DOHH2 (cell line): ENCODE measurements at regions not wholly inside any gene's neighbourhood (a gene's known extent, or its start where the extent isn't known, plus 50 kb on each side); places are given as distances from the start of the nearest gene placed in this dataset.

Experiments
- H3F3A ChIP-seq: fragments of 200-600 bp; sonication (generic), shearing (Covaris generic); 2 replicates; pipeline ENCODE4 v1.6.0; 2016; ENCODE audit warnings: antibody characterized with exemption, mild to moderate bottlenecking; ENCODE audit not compliant: control insufficient read depth, insufficient read depth
- H3K27ac ChIP-seq: fragments of 200-600 bp; sonication (generic); 2 replicates; pipeline ENCODE4 v1.5.1; 2014; ENCODE audit warnings: low read depth, mild to moderate bottlenecking, low read length, moderate library complexity
- H3K27me3 ChIP-seq: fragments of 200-600 bp; sonication (generic); 2 replicates; pipeline ENCODE4 v1.6.1; 2014; ENCODE audit warnings: mild to moderate bottlenecking, low read length, mixed read lengths; ENCODE audit not compliant: control insufficient read depth
- H3K36me3 ChIP-seq: fragments of 200-600 bp; sonication (generic); 2 replicates; pipeline ENCODE4 v1.6.1; 2014; ENCODE audit warnings: mild to moderate bottlenecking, low read length, moderate library complexity, mixed read lengths; ENCODE audit not compliant: control insufficient read depth
- H3K4me1 ChIP-seq: fragments of 200-600 bp; sonication (generic); 2 replicates; pipeline ENCODE4 v1.6.1; 2014; ENCODE audit warnings: mild to moderate bottlenecking, low read length, mixed read lengths; ENCODE audit not compliant: control insufficient read depth
- H3K4me2 ChIP-seq: fragments of 200-600 bp; sonication (generic); 2 replicates; pipeline ENCODE4 v1.6.0; 2014; ENCODE audit warnings: mild to moderate bottlenecking, low read length, moderate library complexity
- H3K4me3 ChIP-seq: fragments of 200-600 bp; sonication (generic); 2 replicates; pipeline ENCODE4 v1.5.1; 2014; ENCODE audit warnings: mild to moderate bottlenecking, low read length, mixed read lengths
- H3K79me2 ChIP-seq: fragments of 200-600 bp; sonication (generic); 2 replicates; pipeline ENCODE4 v1.6.1; 2014; ENCODE audit warnings: mild to moderate bottlenecking, low read length, mixed read lengths; ENCODE audit not compliant: control insufficient read depth
- H3K9me2 ChIP-seq: fragments of 200-600 bp; sonication (generic); replicated peaks from 2 replicates; pipeline ENCODE4 v1.6.1; 2014; ENCODE audit warnings: mild to moderate bottlenecking, low read length, mixed read lengths; ENCODE audit not compliant: control insufficient read depth
- H3K9me3 ChIP-seq: fragments of 200-600 bp; sonication (generic); 2 replicates; pipeline ENCODE4 v1.6.1; 2014; ENCODE audit warnings: antibody characterized with exemption, low read length, mixed read lengths; ENCODE audit not compliant: control insufficient read depth, insufficient read depth
- H4K20me1 ChIP-seq: fragments of 200-600 bp; sonication (generic); 2 replicates; pipeline ENCODE4 v1.6.0; 2014; ENCODE audit warnings: low read depth, mild to moderate bottlenecking, antibody characterized with exemption, low read length, moderate library complexity; ENCODE audit not compliant: control insufficient read depth, insufficient read depth
- CTCF ChIP-seq: fragments of 200-600 bp; sonication (generic); IDR thresholded peaks from one replicate; pipeline ENCODE4 v1.5.1; 2014; ENCODE audit warnings: antibody characterized with exemption, mild to moderate bottlenecking, low read depth, low read length; ENCODE audit not compliant: poor library complexity, severe bottlenecking
- EZH2phosphoT487 ChIP-seq: fragments of 200-600 bp; sonication (generic); IDR thresholded peaks from 2 replicates; pipeline ENCODE4 v1.6.1; 2017; ENCODE audit warnings: borderline replicate concordance, mild to moderate bottlenecking, antibody characterized with exemption, low read length, moderate library complexity, mixed read lengths

- no peak overlapping the region for H3K4me2 ChIP-seq
- H3F3A ChIP-seq, result no peaks in the 10 kb centered on the region
- H3K36me3 ChIP-seq, result no peaks in the 10 kb centered on the region
- no peaks in the 10 kb centered on the region for H3K9me3 ChIP-seq
- H3K27ac ChIP-seq, result no peak overlapping the region
- TF ChIP-seq EZH2phosphoT487 (no peak), CTCF (no peak)
- H3K27me3 ChIP-seq, result no peaks in the 10 kb centered on the region
- H4K20me1 ChIP-seq, result no peaks in the 10 kb centered on the region
- H3K4me3 ChIP-seq, result no peak overlapping the region
- no peaks in the 10 kb centered on the region for H3K79me2 ChIP-seq
- H3K9me2 ChIP-seq, result no peaks in the 10 kb centered on the region
- no peaks in the 10 kb centered on the region for H3K4me1 ChIP-seq
These were observed 90.5 kb upstream of the TOMM7 start for GRCh38 chr7:22913158-22913557.

GRCh38 chr7:22911889-22912288 lies 89.2 kb upstream of the TOMM7 start:
- Histone ChIP-seq H3K36me3 (no peaks in the 10 kb centered on the region), H3K9me3 (no peaks in the 10 kb centered on the region), H3K9me2 (no peaks in the 10 kb centered on the region), H3K4me3 (no peak overlapping the region), H3K27ac (no peak overlapping the region), H3K79me2 (no peaks in the 10 kb centered on the region), H3K4me2 (no peak overlapping the region), H3F3A (no peaks in the 10 kb centered on the region), H3K4me1 (no peaks in the 10 kb centered on the region), H4K20me1 (no peaks in the 10 kb centered on the region), H3K27me3 (no peaks in the 10 kb centered on the region)
- TF ChIP-seq CTCF, result no peak

GRCh38 chr7:22909917-22910316 lies 87.3 kb upstream of the TOMM7 start:
- Histone ChIP-seq H3K9me2 (no peaks in the 10 kb centered on the region), H4K20me1 (no peaks in the 10 kb centered on the region), H3K79me2 (no peaks in the 10 kb centered on the region), H3K4me3 (no peak overlapping the region), H3K27me3 (no peaks in the 10 kb centered on the region), H3K4me2 (no peak overlapping the region), H3K9me3 (no peaks in the 10 kb centered on the region), H3K4me1 (no peaks in the 10 kb centered on the region), H3F3A (no peaks in the 10 kb centered on the region), H3K36me3 (no peaks in the 10 kb centered on the region), H3K27ac (no peak overlapping the region)
- no peak for TF ChIP-seq EZH2phosphoT487
- TF ChIP-seq CTCF, result no peak

- Histone ChIP-seq H3K27me3 (peaks cover 8% of the 10 kb centered on the region), H3K4me3 (no peak overlapping the region), H3K4me2 (no peak overlapping the region), H3K36me3 (no peaks in the 10 kb centered on the region), H3K9me3 (no peaks in the 10 kb centered on the region), H3K27ac (no peak overlapping the region), H3F3A (no peaks in the 10 kb centered on the region), H4K20me1 (no peaks in the 10 kb centered on the region), H3K9me2 (no peaks in the 10 kb centered on the region), H3K4me1 (no peaks in the 10 kb centered on the region), H3K79me2 (no peaks in the 10 kb centered on the region)
- TF ChIP-seq CTCF (no peak), EZH2phosphoT487 (no peak)
These were observed 85.2 kb upstream of the TOMM7 start for GRCh38 chr7:22907805-22908204.
